ENCODE measurements at regions not wholly inside any gene's neighbourhood (a gene's known extent, or its start where the extent isn't known, plus 50 kb on each side); places are given as distances from the start of the nearest gene placed in this dataset.
A peak's percentile ranks its signal among the peaks of the same experiment; 100 is the strongest.

GRCh38 chr13:27678306-27679040 is 56.8 kb downstream of the POLR1D start:
- intact Hi-C loops (cut with micrococcal nuclease): no loop called here
- Histone ChIP-seq H3K9me3 (replicated peaks; ENCODE audit: control insufficient read depth, insufficient read depth, low read depth, low read length) (no peaks in the 10 kb centered on the region), H3K9me1 (ENCODE audit: control insufficient read depth, insufficient read depth, low read length) (no peaks in the 10 kb centered on the region), H4K20me1 (replicated peaks; ENCODE audit: control insufficient read depth, insufficient read depth, low read length) (no peaks in the 10 kb centered on the region), H3K9ac (ENCODE audit: insufficient read depth in 1 of 2, low read depth in 2 of 2, low read length in 2 of 2) (peak overlapping the region in 1 of 2 experiments; percentile 55; a peak in 2 of 4 replicates), H3K4me2 (ENCODE audit: insufficient read depth, low read length) (peak overlapping the region; percentile 36; the same call in 1 of the 2 replicates), H3K36me3 (ENCODE audit: control insufficient read depth, insufficient read depth, low read length) (no peaks in the 10 kb centered on the region), H3K4me3 (no peak overlapping the region), H3K79me2 (ENCODE audit: control insufficient read depth, insufficient read depth, low read length) (no peaks in the 10 kb centered on the region), H3K27me3 (ENCODE audit: control insufficient read depth in 2 of 2, insufficient read depth in 2 of 2, low read length in 2 of 2) (no peaks in the 10 kb centered on the region), H3K27ac (ENCODE audit: extremely low read depth, low read depth, low read length) (no peak overlapping the region), H2AFZ (ENCODE audit: low read depth, low read length) (peak overlapping the region; percentile 67), H3K4me1 (replicated peaks in 1 of 2; ENCODE audit: control insufficient read depth in 2 of 2, insufficient read depth in 2 of 2, low read length in 2 of 2) (peaks cover 0 to 11% of the 10 kb centered on the region in 2 experiments; a peak in 2 of 5 replicates)
- no TSS peak for BruUV-seq (replicated peaks)
- ChIA-PET CTCF (ENCODE audit: low intra/inter-chr PET ratio) (no interaction called here), POLR2A (no interaction called here)
- TF ChIP-seq ZSCAN32 (CRISPR knock-in tag; IDR thresholded peaks at IDR 0.05) (no peak), BHLHE40 (IDR thresholded peaks at IDR 0.05; ENCODE audit: low read length) (peak; percentile 24; the same call in 1 of the 2 replicates), CTBP1 (IDR thresholded peaks at IDR 0.05; ENCODE audit: borderline replicate concordance) (peak; percentile 52; the same call in 1 of the 2 replicates), REST (IDR thresholded peaks at IDR 0.05; ENCODE audit: borderline replicate concordance) (peak; percentile 17; the same call in 1 of the 2 replicates), REST (CRISPR knock-in tag; IDR thresholded peaks at IDR 0.05; ENCODE audit: low read depth) (no peak), RCOR1 (IDR thresholded peaks at IDR 0.05; ENCODE audit: borderline replicate concordance in 1 of 2, low read depth in 2 of 2, low read length in 2 of 2) (peak in 1 of 2 experiments; percentile 34; a peak in 1 of 4 replicates), ZNF12 (CRISPR knock-in tag; IDR thresholded peaks at IDR 0.05) (peak; percentile 88)
- in situ Hi-C loops (cut with MboI): no loop called here
- FAIRE-seq: peak; percentile 42
- WGBS (ENCODE audit: insufficient coverage, low coverage, missing lambda C conversion rate): 5% methylated on average over 5 of the region's 6 CpGs
- peak; percentile 84 for ATAC-seq
- DNase-seq (ENCODE audit: extremely low read depth in 1 of 4, low spot score in 3 of 4): peak in 3 of 4 experiments; percentile 8 to 58 (median 28)
